MM.1S (cell line): ENCODE measurements at regions not wholly inside any gene's neighbourhood (a gene's known extent, or its start where the extent isn't known, plus 50 kb on each side); places are given as distances from the start of the nearest gene placed in this dataset.

ENCODE experiments used
- DNase-seq: peaks from one replicate; pipeline ENCODE4 v3.0.0-alpha.2; 2015
- H2AFZ ChIP-seq: fragments of 300-600 bp; sonication (generic); 2 replicates; pipeline ENCODE4 v1.6.0; 2016; ENCODE audit warnings: antibody characterized with exemption, low read length
- H3F3A ChIP-seq: fragments of 300-600 bp; sonication (generic); 2 replicates; pipeline ENCODE4 v1.6.1; 2016; ENCODE audit warnings: mild to moderate bottlenecking, antibody characterized with exemption, low read length, moderate library complexity, mixed read lengths; ENCODE audit not compliant: insufficient read depth
- H3K27ac ChIP-seq: fragments of 300-600 bp; sonication (generic); 2 replicates; pipeline ENCODE4 v1.5.1; 2016; ENCODE audit warnings: mild to moderate bottlenecking, low read length
- H3K27me3 ChIP-seq: fragments of 300-600 bp; sonication (generic); replicated peaks from 2 replicates; pipeline ENCODE4 v1.6.0; 2016; ENCODE audit warnings: low read length; ENCODE audit not compliant: insufficient read depth
- H3K36me3 ChIP-seq: fragments of 300-600 bp; sonication (generic); replicated peaks from 2 replicates; pipeline ENCODE4 v1.6.1; 2016; ENCODE audit warnings: mild to moderate bottlenecking, low read length, mixed read lengths; ENCODE audit not compliant: insufficient read depth
- H3K4me1 ChIP-seq: fragments of 300-600 bp; sonication (generic); 2 replicates; pipeline ENCODE4 v1.6.1; 2016; ENCODE audit warnings: low read length, mixed read lengths
- H3K4me2 ChIP-seq: fragments of 300-600 bp; sonication (generic); 2 replicates; pipeline ENCODE4 v1.6.0; 2016; ENCODE audit warnings: low read depth, low read length
- H3K4me3 ChIP-seq: fragments of 300-600 bp; sonication (generic); 2 replicates; pipeline ENCODE4 v1.5.1; 2016; ENCODE audit warnings: low read length, mixed read lengths
- H3K79me2 ChIP-seq: fragments of 300-600 bp; sonication (generic); 2 replicates; pipeline ENCODE4 v1.6.1; 2016; ENCODE audit warnings: mixed run types, low read length, mixed read lengths
- H3K9ac ChIP-seq: fragments of 300-600 bp; sonication (generic); 2 replicates; pipeline ENCODE4 v1.6.1; 2016; ENCODE audit warnings: low read length, mixed read lengths
- H3K9me2 ChIP-seq: fragments of 300-600 bp; sonication (generic); replicated peaks from 2 replicates; pipeline ENCODE4 v1.6.1; 2016; ENCODE audit warnings: mild to moderate bottlenecking, low read length, mixed read lengths; ENCODE audit not compliant: insufficient read depth
- H3K9me3 ChIP-seq: fragments of 300-600 bp; sonication (generic); replicated peaks from 2 replicates; pipeline ENCODE4 v1.6.1; 2016; ENCODE audit warnings: mild to moderate bottlenecking, low read length, mixed read lengths; ENCODE audit not compliant: insufficient read depth
- H4K20me1 ChIP-seq: fragments of 300-600 bp; sonication (generic); 2 replicates; pipeline ENCODE4 v1.6.1; 2016; ENCODE audit warnings: mild to moderate bottlenecking, low read length, moderate library complexity, mixed read lengths; ENCODE audit not compliant: insufficient read depth
- CTCF ChIP-seq: fragments of 300-600 bp; sonication (generic); IDR thresholded peaks from 2 replicates; pipeline ENCODE4 v1.5.1; 2016; ENCODE audit warnings: antibody characterized with exemption, low read length, mixed read lengths
- EZH2 ChIP-seq: fragments of 300-600 bp; sonication (generic); optimal IDR thresholded peaks from 2 replicates; pipeline ENCODE3; 2017; ENCODE audit warnings: low read depth, mild to moderate bottlenecking, antibody characterized with exemption, low read length, mixed read lengths
- EZH2phosphoT487 ChIP-seq: fragments of 300-600 bp; sonication (generic); IDR thresholded peaks from 2 replicates; pipeline ENCODE4 v1.6.1; 2018; ENCODE audit warnings: antibody characterized with exemption, low read length

DNA sequence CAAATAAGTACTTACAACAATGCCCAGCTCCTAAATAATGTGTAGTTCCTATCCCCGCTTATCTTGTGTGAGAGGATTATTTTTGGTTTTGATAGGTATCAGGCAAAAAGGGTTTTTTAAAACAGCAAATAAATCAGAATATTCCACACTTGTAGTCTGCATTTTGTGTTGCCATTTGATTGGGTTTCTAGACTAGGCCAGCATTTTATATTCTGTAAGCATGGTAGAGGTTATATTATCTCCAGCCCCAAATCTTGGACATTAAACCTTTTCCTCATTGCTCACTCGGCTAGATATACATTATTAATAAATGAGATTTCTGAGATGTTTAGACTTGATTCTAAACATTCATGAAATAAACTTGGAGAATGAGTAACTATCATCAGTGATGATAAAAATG lies 165.7 kb upstream of the C1orf21 start:
- H3F3A ChIP-seq: no peaks in the 10 kb centered on the region
- no peaks in the 10 kb centered on the region for H3K9me3 ChIP-seq
- H3K4me3 ChIP-seq: no peak overlapping the region
- no peak for DNase-seq
- no peak overlapping the region for H3K4me2 ChIP-seq
- H4K20me1 ChIP-seq: no peaks in the 10 kb centered on the region
- H3K36me3 ChIP-seq: no peaks in the 10 kb centered on the region
- no peak overlapping the region for H3K9ac ChIP-seq
- H3K9me2 ChIP-seq: no peaks in the 10 kb centered on the region
- H3K79me2 ChIP-seq: no peaks in the 10 kb centered on the region
- no peaks in the 10 kb centered on the region for H3K27me3 ChIP-seq
- H3K27ac ChIP-seq: no peak overlapping the region
- TF ChIP-seq EZH2phosphoT487: no peak
- H3K4me1 ChIP-seq: no peaks in the 10 kb centered on the region
- no peak overlapping the region for H2AFZ ChIP-seq

DNA sequence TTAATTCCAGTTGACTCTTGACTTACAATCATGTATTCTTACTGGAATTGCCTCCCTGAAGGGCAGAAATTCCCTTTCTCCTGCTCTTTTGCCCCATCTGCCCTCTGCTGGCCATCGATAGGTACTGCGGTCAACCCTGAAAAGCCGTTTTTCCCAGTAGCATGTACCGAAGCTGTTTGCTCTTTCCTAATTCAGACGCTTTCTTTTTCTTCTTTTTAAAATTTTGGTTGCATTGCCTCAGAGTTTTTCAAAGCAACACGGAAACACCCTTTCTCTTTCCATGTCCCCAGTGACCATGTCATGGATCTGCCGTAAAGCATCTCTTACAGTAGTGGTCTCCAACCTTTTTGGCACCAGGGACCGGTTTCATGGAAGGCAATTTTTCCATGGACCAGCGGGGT lies 164.2 kb upstream of the C1orf21 start:
- no peak for TF ChIP-seq EZH2phosphoT487
- peak; percentile 99 for TF ChIP-seq CTCF
- TF ChIP-seq EZH2: no peak
- no peak overlapping the region for H2AFZ ChIP-seq

DNA sequence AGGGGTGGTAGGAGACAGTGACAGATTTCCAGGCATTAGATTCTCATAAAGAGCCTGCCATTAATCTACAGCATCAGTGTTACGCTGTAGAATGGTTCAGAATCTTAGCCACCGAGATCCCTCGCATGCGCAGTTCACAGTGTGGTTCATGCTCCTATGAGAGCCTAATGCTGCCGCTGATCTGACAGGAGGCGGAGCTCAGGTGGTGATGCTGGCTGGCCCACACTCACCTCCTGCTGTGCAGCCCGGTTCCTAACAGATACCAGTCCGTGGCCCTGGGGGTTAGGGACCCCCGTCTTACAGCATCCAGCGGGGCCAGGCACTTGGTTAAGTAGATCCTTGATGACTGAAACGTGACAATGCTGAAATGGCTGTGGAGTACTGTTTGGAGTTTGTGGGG lies 163.6 kb upstream of the C1orf21 start:
- no peaks in the 10 kb centered on the region for H4K20me1 ChIP-seq
- DNase-seq: no peak
- no peak overlapping the region for H3K9ac ChIP-seq
- no peaks in the 10 kb centered on the region for H3F3A ChIP-seq
- TF ChIP-seq EZH2phosphoT487: no peak
- TF ChIP-seq CTCF: no peak
- TF ChIP-seq EZH2: no peak
- H3K9me3 ChIP-seq: no peaks in the 10 kb centered on the region
- no peaks in the 10 kb centered on the region for H3K9me2 ChIP-seq
- H3K27me3 ChIP-seq: no peaks in the 10 kb centered on the region
- no peaks in the 10 kb centered on the region for H3K79me2 ChIP-seq
- no peaks in the 10 kb centered on the region for H3K36me3 ChIP-seq
- no peak overlapping the region for H2AFZ ChIP-seq
- H3K4me3 ChIP-seq: no peak overlapping the region
- no peak overlapping the region for H3K27ac ChIP-seq
- no peaks in the 10 kb centered on the region for H3K4me1 ChIP-seq
- no peak overlapping the region for H3K4me2 ChIP-seq

More for the DNA sequence above, 164.2 kb upstream of the C1orf21 start:
- no peaks in the 10 kb centered on the region for H3K9me2 ChIP-seq
- no peak overlapping the region for H3K27ac ChIP-seq
- H3K36me3 ChIP-seq: no peaks in the 10 kb centered on the region
- peak overlapping the region; percentile 7; the same call in 1 of the 2 replicates for H3K4me3 ChIP-seq
- H3K79me2 ChIP-seq: no peaks in the 10 kb centered on the region
- H3K4me1 ChIP-seq: no peaks in the 10 kb centered on the region
- H3F3A ChIP-seq: no peaks in the 10 kb centered on the region
- H3K4me2 ChIP-seq: peak overlapping the region; percentile 11; the same call in 1 of the 2 replicates
- no peaks in the 10 kb centered on the region for H4K20me1 ChIP-seq
- peak; percentile 50 for DNase-seq
- H3K27me3 ChIP-seq: no peaks in the 10 kb centered on the region
- no peak overlapping the region for H3K9ac ChIP-seq
- H3K9me3 ChIP-seq: no peaks in the 10 kb centered on the region

GRCh38 chr1:184225283-184226099 lies 161.3 kb upstream of the C1orf21 start:
- Histone ChIP-seq H3K4me3 (no peak overlapping the region), H3K4me2 (no peak overlapping the region), H4K20me1 (no peaks in the 10 kb centered on the region), H3K9ac (no peak overlapping the region), H3K27ac (no peak overlapping the region), H3K4me1 (no peaks in the 10 kb centered on the region), H3K27me3 (no peaks in the 10 kb centered on the region), H3K9me3 (no peaks in the 10 kb centered on the region), H3K9me2 (no peaks in the 10 kb centered on the region), H3F3A (no peaks in the 10 kb centered on the region), H3K36me3 (no peaks in the 10 kb centered on the region), H2AFZ (no peak overlapping the region), H3K79me2 (no peaks in the 10 kb centered on the region)
- no peak for DNase-seq
- TF ChIP-seq EZH2phosphoT487 (no peak), CTCF (no peak), EZH2 (no peak)
